Endothelial cell (in vitro differentiated cells): ENCODE measurements at regions not wholly inside any gene's neighbourhood (a gene's known extent, or its start where the extent isn't known, plus 50 kb on each side); places are given as distances from the start of the nearest gene placed in this dataset.

ENCODE experiments used
- DNase-seq: peaks from one replicate; pipeline ENCODE4 v3.0.0; 2021; ENCODE audit warnings: low spot score
- H3K27ac Mint-ChIP-seq: one replicate; pipeline ENCODE4 v1.8.0; 2021; ENCODE audit warnings: mixed read lengths, inconsistent platforms; ENCODE audit not compliant: unreplicated experiment
- H3K27me3 Mint-ChIP-seq: one replicate; pipeline ENCODE4 v1.8.0; 2021; ENCODE audit warnings: mild to moderate bottlenecking, moderate library complexity, mixed read lengths, inconsistent platforms; ENCODE audit not compliant: unreplicated experiment
- H3K36me3 Mint-ChIP-seq: one replicate; pipeline ENCODE4 v1.8.0; 2021; ENCODE audit warnings: mild to moderate bottlenecking, low read depth, mixed read lengths, inconsistent platforms; ENCODE audit not compliant: unreplicated experiment
- H3K4me1 Mint-ChIP-seq: one replicate; pipeline ENCODE4 v1.8.0; 2021; ENCODE audit warnings: mild to moderate bottlenecking, mixed read lengths, inconsistent platforms; ENCODE audit not compliant: unreplicated experiment
- H3K4me3 Mint-ChIP-seq: one replicate; pipeline ENCODE4 v1.8.0; 2021; ENCODE audit warnings: mild to moderate bottlenecking, mixed read lengths, inconsistent platforms; ENCODE audit not compliant: unreplicated experiment
- H3K9me3 Mint-ChIP-seq: one replicate; pipeline ENCODE4 v1.8.0; 2021; ENCODE audit warnings: mixed read lengths, inconsistent platforms; ENCODE audit not compliant: unreplicated experiment
- TF ChIP-seq, protein P1 (sequence below): fragments of 200-600 bp; sonication (generic); IDR thresholded peaks from one replicate; pipeline ENCODE4 v1.5.0; 2021; ENCODE audit warnings: antibody characterized with exemption; ENCODE audit not compliant: unreplicated experiment

DNA sequence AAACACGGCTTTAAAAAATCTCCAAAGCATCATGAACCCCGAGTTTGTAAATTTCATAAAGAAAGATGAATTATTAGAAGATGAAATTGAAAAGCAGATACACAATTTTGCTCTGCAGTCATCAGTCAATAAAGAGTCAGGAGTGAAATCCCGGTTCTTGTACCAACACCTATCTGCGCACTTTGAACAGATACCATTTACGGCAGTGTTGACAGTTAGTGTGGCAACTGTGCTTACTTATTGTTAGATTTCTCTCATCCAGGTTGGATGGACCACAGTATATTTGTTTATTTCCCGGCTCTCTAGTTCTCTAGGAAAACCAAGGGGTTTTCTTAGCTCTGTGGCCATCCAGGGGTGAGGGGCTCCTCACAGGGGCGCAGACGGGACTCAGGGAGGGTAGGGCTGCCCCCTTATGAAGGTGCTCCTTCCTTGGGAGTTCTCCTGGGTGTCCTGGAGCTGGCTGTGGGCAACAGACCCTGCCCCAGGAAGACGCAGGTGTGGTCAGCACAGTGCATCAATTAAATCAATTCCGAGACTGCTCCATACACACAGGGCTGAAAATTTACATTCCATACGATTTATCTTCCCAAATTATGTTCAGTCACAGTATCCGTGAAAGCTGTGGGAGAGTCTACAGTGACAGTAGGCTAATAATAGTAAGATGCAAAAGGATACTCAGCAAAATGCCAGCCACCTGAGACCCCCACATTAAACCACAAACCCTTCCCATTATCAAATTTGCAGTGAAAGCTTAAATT lies 107.0 kb upstream of the C1QTNF9B start:
- Mint-ChIP-seq H3K36me3 (no peaks in the 10 kb centered on the region), H3K27me3 (peaks cover 4% of the 10 kb centered on the region), H3K9me3 (no peaks in the 10 kb centered on the region), H3K4me3 (no peak overlapping the region), H3K27ac (no peak overlapping the region), H3K4me1 (no peaks in the 10 kb centered on the region)
- no peak for DNase-seq
- TF ChIP-seq, protein P1, sequence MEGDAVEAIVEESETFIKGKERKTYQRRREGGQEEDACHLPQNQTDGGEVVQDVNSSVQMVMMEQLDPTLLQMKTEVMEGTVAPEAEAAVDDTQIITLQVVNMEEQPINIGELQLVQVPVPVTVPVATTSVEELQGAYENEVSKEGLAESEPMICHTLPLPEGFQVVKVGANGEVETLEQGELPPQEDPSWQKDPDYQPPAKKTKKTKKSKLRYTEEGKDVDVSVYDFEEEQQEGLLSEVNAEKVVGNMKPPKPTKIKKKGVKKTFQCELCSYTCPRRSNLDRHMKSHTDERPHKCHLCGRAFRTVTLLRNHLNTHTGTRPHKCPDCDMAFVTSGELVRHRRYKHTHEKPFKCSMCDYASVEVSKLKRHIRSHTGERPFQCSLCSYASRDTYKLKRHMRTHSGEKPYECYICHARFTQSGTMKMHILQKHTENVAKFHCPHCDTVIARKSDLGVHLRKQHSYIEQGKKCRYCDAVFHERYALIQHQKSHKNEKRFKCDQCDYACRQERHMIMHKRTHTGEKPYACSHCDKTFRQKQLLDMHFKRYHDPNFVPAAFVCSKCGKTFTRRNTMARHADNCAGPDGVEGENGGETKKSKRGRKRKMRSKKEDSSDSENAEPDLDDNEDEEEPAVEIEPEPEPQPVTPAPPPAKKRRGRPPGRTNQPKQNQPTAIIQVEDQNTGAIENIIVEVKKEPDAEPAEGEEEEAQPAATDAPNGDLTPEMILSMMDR = no peak

DNA sequence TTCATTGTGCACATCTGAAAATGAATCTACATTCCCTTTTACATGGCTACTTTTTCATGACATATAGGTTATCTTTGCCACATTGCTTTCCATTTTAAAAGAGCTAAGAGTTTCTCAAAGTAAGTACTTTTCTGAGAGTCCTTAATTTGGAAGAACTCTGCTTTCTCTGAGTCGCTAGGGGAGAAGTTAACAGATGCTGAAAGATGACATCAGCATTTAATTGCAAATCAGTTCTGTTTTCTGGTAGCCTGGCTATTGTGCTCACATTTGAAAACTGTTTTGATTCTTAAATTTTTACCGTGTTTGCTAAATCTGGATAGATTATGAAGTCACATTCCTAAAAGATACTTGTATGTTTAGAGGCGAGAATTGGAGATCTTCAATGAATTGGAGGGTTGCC lies 107.7 kb upstream of the C1QTNF9B start:
- TF ChIP-seq, protein P1 = no peak
- no peaks in the 10 kb centered on the region for H3K9me3 Mint-ChIP-seq
- H3K27me3 Mint-ChIP-seq = peaks cover 4% of the 10 kb centered on the region
- no peak overlapping the region for H3K4me3 Mint-ChIP-seq
- no peaks in the 10 kb centered on the region for H3K4me1 Mint-ChIP-seq
- no peak for DNase-seq
- H3K36me3 Mint-ChIP-seq = no peaks in the 10 kb centered on the region
- no peak overlapping the region for H3K27ac Mint-ChIP-seq

DNA sequence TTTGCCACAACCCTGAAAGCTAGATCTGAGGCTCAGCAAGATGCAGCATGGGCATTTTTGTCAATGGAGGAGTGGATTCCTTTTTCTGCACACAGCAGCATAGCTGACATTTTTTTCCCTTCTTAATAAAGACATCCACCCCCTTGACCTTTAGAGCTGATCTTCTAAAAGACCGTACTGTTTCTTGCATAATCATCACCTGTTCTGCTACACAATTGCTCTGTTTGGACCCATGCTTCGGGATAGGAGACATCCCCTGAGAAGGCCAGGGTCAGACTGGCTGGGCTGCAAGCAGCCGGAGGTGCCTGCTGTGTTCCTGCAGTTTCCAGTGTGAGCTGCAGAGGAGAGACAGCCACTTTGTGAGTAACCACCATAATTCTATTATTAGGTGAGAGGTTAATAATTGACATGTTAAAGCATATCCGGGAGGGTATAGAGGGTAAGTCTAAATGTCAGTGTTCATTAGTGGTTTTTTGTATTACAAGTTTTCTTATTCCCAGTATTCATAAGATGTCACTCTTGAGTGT lies 108.5 kb upstream of the C1QTNF9B start:
- no peaks in the 10 kb centered on the region for H3K9me3 Mint-ChIP-seq
- H3K27me3 Mint-ChIP-seq = peaks cover 4% of the 10 kb centered on the region
- H3K4me1 Mint-ChIP-seq = no peaks in the 10 kb centered on the region
- no peak overlapping the region for H3K4me3 Mint-ChIP-seq
- DNase-seq = no peak
- TF ChIP-seq, protein P1 = no peak
- H3K36me3 Mint-ChIP-seq = no peaks in the 10 kb centered on the region
- no peak overlapping the region for H3K27ac Mint-ChIP-seq

DNA sequence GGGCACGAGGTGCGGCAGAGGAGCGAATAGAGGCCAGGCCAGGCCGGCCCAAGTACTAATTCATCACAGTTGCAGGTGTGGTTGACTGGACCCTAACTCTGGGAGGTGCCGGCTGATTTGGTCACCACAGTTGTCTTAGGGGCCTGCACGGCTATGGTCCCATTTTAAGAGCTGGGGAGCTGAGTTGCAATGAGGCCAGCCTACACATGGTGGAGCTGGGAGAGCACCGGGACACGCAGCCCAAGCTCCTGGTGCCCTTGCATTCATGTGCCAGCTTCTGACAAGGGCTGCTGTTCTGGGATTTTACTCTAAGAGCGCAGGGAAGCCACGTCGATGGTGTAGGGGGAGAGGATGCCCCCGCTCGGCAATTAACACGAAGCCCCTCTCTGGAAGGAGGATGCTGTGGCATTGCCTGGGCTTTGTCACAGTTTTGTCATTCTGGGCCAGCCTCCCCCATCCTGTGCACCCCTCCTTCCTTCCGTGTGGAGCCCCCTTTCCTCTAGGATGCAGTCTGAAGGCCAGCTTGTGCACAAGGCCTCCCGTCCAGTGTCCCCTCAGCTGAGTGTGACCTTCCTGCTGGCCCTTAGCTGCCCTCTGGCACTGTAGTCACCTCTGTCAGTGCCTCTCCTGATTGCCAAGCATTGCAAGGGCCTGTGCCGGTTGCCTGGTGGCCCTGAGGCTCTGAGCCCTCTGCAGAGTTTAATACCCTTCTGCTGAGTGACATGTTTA lies 109.4 kb upstream of the C1QTNF9B start:
- no peak for DNase-seq
- Mint-ChIP-seq H3K4me3 (no peak overlapping the region), H3K4me1 (no peaks in the 10 kb centered on the region), H3K27me3 (peaks cover 4% of the 10 kb centered on the region), H3K36me3 (no peaks in the 10 kb centered on the region), H3K9me3 (no peaks in the 10 kb centered on the region), H3K27ac (no peak overlapping the region)
- TF ChIP-seq, protein P1 = no peak
